ENCODE measurements at regions not wholly inside any gene's neighbourhood (a gene's known extent, or its start where the extent isn't known, plus 50 kb on each side); places are given as distances from the start of the nearest gene placed in this dataset.

DNA sequence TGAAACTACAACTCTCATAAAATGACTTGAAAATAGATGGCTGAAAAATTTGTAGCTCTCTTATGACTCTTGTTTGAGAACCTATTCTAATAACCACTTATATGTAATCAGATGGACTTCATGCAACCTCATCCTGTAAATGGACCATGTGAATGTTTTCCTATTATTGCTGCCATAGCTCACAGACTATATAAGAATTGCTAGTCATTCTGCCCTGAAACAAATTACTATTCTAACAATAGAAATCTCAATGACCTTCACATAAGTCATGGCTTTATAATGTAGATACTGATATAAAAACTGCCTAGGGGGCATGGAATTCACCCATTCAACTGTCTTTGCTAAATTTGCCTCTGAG lies 1111.0 kb upstream of the ATXN8OS start:
- TF ChIP-seq, protein P1, sequence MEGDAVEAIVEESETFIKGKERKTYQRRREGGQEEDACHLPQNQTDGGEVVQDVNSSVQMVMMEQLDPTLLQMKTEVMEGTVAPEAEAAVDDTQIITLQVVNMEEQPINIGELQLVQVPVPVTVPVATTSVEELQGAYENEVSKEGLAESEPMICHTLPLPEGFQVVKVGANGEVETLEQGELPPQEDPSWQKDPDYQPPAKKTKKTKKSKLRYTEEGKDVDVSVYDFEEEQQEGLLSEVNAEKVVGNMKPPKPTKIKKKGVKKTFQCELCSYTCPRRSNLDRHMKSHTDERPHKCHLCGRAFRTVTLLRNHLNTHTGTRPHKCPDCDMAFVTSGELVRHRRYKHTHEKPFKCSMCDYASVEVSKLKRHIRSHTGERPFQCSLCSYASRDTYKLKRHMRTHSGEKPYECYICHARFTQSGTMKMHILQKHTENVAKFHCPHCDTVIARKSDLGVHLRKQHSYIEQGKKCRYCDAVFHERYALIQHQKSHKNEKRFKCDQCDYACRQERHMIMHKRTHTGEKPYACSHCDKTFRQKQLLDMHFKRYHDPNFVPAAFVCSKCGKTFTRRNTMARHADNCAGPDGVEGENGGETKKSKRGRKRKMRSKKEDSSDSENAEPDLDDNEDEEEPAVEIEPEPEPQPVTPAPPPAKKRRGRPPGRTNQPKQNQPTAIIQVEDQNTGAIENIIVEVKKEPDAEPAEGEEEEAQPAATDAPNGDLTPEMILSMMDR (IDR thresholded peaks at IDR 0.05; ENCODE audit: insufficient read depth, low read depth, low read length) = no peak
- ChIA-PET POLR2A (no interaction called here), CTCF (no interaction called here)
- DNase-seq (ENCODE audit: low read depth) = no peak
- no peaks in the 10 kb centered on the region for H3K27me3 ChIP-seq (ENCODE audit: control insufficient read depth, insufficient read depth, low read length)
- H3K4me3 ChIP-seq (ENCODE audit: low read depth, low read length) = no peak overlapping the region
- H3K36me3 ChIP-seq (ENCODE audit: control insufficient read depth, insufficient read depth, low read length) = no peaks in the 10 kb centered on the region

DNA sequence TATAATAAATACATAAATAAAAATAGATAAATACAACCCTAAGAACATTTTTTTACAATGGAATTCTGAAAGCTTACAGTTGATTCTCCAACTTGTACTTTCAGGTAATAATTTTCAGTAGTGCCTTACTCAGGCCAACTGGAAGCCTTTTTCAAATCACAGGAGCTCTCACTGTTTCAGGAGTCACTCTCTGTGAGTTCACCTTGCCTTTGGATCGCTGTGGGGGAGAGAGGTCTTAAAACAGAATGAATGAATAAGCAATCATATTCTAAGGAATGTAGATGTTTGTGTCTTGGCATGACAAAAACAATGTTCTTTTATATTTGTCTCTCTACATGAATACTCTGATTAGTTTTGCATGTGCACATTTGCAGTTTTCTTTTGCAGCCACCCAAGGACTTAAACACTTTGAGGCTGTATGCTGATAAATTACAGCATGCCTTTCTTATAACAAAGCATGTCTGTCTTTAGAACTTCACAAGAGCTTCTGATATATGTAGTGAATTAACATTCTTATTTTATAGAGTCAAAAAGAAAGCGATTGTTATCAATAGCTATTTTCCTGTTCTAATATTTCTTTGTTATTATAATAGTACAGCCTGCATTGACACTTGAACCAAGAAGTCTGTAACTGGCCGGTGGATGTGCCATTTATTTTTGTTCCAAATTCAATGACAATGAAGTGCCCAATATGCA lies 1111.5 kb upstream of the ATXN8OS start:
- CTCF ChIA-PET = no interaction called here
- Histone ChIP-seq H3K27me3 (ENCODE audit: control insufficient read depth, insufficient read depth, low read length) (no peaks in the 10 kb centered on the region), H3K4me3 (ENCODE audit: low read depth, low read length) (no peak overlapping the region), H3K36me3 (ENCODE audit: control insufficient read depth, insufficient read depth, low read length) (no peaks in the 10 kb centered on the region)
- POLR2A ChIA-PET = no interaction called here
- DNase-seq (ENCODE audit: low read depth) = no peak
- TF ChIP-seq, protein P1 (IDR thresholded peaks at IDR 0.05; ENCODE audit: insufficient read depth, low read depth, low read length) = no peak

DNA sequence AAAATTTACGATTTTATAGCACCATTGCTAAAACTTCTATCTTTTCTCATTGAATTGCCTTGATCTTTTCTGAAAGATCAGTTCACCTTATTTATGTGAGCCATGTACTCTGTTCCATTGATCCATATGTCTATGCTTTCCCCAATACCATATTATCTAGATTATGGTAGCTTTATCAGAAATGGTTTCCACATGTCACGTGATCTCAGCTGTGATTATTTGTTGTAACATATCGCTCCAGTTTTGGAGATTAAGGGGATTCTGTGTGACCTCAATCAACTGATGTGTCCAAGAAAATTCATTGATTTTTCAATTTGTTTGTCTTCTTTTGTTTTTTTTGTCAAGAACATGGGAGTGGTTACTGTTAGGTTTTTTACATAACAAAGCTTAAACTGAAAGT lies 1114.5 kb upstream of the ATXN8OS start:
- no peaks in the 10 kb centered on the region for H3K27me3 ChIP-seq (ENCODE audit: control insufficient read depth, insufficient read depth, low read length)
- no peaks in the 10 kb centered on the region for H3K36me3 ChIP-seq (ENCODE audit: control insufficient read depth, insufficient read depth, low read length)
- ChIA-PET POLR2A (no interaction called here), CTCF (no interaction called here)
- DNase-seq (ENCODE audit: low read depth) = no peak
- TF ChIP-seq, protein P1 (IDR thresholded peaks at IDR 0.05; ENCODE audit: insufficient read depth, low read depth, low read length) = no peak
- no peak overlapping the region for H3K4me3 ChIP-seq (ENCODE audit: low read depth, low read length)

DNA sequence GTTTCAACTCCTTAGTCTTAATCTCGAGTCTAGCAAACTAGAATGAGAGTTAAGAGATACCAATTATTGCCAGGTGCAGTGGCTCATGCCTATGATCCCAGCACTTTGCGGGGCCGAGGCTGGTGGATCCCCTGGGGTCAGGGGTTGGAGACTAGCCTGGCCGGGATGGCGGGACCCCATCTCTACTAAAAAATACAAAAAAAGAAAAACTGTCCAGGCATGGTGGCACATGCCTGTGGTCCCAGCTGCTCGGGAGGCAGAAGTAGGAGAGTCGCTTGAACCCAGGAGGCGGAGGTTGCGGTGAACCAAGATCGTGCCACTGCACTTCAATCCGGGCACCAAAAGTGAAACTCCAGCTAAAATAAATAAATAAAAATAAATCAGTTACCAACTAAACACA lies 1119.5 kb upstream of the ATXN8OS start:
- H3K36me3 ChIP-seq (ENCODE audit: control insufficient read depth, insufficient read depth, low read length) = no peaks in the 10 kb centered on the region
- DNase-seq (ENCODE audit: low read depth) = no peak
- no peaks in the 10 kb centered on the region for H3K27me3 ChIP-seq (ENCODE audit: control insufficient read depth, insufficient read depth, low read length)
- TF ChIP-seq, protein P1 (IDR thresholded peaks at IDR 0.05; ENCODE audit: insufficient read depth, low read depth, low read length) = no peak
- H3K4me3 ChIP-seq (ENCODE audit: low read depth, low read length) = no peak overlapping the region
- CTCF ChIA-PET = no interaction called here
- POLR2A ChIA-PET = no interaction called here

DNA sequence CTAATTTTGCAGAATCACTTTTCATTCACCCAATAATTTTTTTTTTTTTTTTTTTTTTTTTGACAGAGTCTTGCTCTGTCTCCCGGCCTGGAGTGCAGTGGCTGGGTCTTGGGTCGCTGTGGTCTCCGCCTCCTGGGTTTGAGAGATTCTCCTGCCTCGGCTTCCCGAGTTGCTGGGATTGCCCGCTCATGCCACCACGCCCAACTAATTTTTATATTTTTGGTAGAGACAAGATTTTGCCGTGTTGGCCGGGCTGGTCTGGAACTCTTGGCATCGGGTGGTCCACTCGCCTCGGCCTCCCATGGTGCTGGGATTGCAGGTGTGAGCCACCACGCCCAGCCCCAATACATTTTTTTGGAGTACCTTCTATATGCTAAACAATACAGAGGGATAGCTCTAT lies 1120.0 kb upstream of the ATXN8OS start:
- TF ChIP-seq, protein P1 (IDR thresholded peaks at IDR 0.05; ENCODE audit: insufficient read depth, low read depth, low read length) = no peak
- DNase-seq (ENCODE audit: low read depth) = no peak
- ChIA-PET POLR2A (no interaction called here), CTCF (no interaction called here)
- Histone ChIP-seq H3K36me3 (ENCODE audit: control insufficient read depth, insufficient read depth, low read length) (no peaks in the 10 kb centered on the region), H3K27me3 (ENCODE audit: control insufficient read depth, insufficient read depth, low read length) (no peaks in the 10 kb centered on the region), H3K4me3 (ENCODE audit: low read depth, low read length) (no peak overlapping the region)

All from BJ (cell line).